ENCODE measurements at regions not wholly inside any gene's neighbourhood (a gene's known extent, or its start where the extent isn't known, plus 50 kb on each side); places are given as distances from the start of the nearest gene placed in this dataset.

DNA sequence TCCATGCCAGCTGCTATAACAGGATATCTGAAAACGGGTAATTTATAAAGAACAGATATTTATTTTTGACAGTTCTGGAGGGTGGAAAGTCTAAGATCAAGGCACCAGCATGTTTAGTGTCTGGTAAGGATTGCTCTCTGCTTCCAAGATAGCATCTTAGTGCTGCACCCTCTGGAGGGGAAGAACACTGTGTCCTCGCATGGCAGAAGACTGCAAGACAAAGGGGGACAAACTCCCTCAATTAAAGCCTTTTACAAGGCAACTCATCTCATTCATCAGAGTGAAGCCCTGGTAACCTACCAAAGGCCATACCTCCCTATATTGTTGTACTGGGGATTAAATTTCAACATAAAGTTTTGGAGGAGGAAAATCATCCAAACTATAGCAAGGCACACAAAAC, 298.9 kb upstream of the EDIL3 start:
- no peak for DNase-seq (ENCODE audit: low read depth)
- H3K4me3 ChIP-seq (ENCODE audit: low read length) = no peak overlapping the region
- TF ChIP-seq, protein P1, sequence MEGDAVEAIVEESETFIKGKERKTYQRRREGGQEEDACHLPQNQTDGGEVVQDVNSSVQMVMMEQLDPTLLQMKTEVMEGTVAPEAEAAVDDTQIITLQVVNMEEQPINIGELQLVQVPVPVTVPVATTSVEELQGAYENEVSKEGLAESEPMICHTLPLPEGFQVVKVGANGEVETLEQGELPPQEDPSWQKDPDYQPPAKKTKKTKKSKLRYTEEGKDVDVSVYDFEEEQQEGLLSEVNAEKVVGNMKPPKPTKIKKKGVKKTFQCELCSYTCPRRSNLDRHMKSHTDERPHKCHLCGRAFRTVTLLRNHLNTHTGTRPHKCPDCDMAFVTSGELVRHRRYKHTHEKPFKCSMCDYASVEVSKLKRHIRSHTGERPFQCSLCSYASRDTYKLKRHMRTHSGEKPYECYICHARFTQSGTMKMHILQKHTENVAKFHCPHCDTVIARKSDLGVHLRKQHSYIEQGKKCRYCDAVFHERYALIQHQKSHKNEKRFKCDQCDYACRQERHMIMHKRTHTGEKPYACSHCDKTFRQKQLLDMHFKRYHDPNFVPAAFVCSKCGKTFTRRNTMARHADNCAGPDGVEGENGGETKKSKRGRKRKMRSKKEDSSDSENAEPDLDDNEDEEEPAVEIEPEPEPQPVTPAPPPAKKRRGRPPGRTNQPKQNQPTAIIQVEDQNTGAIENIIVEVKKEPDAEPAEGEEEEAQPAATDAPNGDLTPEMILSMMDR (IDR thresholded peaks at IDR 0.05; ENCODE audit: insufficient read depth, low read depth, low read length, missing control alignments) = no peak

- TF ChIP-seq, protein P1 (IDR thresholded peaks at IDR 0.05; ENCODE audit: insufficient read depth, low read depth, low read length, missing control alignments) = no peak
- H3K4me3 ChIP-seq (ENCODE audit: low read length) = no peak overlapping the region
- peak; percentile 2 for DNase-seq (ENCODE audit: low read depth)
These were observed 297.9 kb upstream of the EDIL3 start for GRCh38 chr5:84682531-84682930.

- peak; percentile 4 for DNase-seq (ENCODE audit: low read depth)
- no peak overlapping the region for H3K4me3 ChIP-seq (ENCODE audit: low read length)
- TF ChIP-seq, protein P1 (IDR thresholded peaks at IDR 0.05; ENCODE audit: insufficient read depth, low read depth, low read length, missing control alignments) = no peak
These were observed 296.2 kb upstream of the EDIL3 start for GRCh38 chr5:84680908-84681307.

GRCh38 chr5:84673785-84674184, 289.1 kb upstream of the EDIL3 start:
- no peak overlapping the region for H3K4me3 ChIP-seq (ENCODE audit: low read length)
- TF ChIP-seq, protein P1 (IDR thresholded peaks at IDR 0.05; ENCODE audit: insufficient read depth, low read depth, low read length, missing control alignments) = no peak
- DNase-seq (ENCODE audit: low read depth) = no peak

- TF ChIP-seq, protein P1 (IDR thresholded peaks at IDR 0.05; ENCODE audit: insufficient read depth, low read depth, low read length, missing control alignments) = no peak
- no peak for DNase-seq (ENCODE audit: low read depth)
- H3K4me3 ChIP-seq (ENCODE audit: low read length) = no peak overlapping the region
These were observed 282.9 kb upstream of the EDIL3 start for GRCh38 chr5:84667576-84667975.

DNA sequence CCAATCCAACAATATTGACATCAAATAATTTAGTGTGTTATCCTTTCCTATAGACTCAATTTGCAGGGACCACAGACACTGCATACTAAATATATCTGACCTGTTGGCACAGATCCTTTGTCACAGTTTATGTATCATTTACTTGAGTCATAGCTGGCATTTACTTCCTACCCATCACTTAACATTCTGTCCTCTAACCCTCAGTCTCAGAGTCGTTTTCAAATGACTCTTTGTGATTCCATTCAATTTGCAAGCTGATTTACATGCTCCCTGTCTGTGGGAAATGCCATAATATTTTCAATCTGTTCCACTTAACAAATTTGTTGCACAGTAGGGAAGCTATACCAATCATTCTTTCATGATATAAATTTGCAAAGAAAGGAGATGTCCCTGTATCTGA, 265.7 kb upstream of the EDIL3 start:
- DNase-seq (ENCODE audit: low read depth) = no peak

DNA sequence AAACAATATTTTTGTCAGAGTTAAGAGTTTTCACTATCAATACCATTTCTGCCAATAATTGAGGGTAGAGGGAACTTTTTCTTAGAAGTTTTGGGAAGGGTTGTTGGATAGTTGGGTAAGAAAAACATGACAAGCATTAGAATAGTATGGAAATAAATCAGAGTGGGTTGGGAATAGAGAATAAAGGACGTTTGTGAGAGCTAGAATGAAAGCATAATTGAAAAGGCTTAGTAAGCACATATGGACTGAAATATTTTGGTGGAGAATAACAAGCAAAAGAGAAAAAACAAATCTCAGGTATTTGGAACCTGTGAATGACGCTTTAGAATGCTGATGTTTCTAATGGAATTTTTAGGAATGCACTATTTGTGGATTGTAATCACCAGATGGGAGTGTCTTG, 262.9 kb upstream of the EDIL3 start:
- no peak for DNase-seq (ENCODE audit: low read depth)
- TF ChIP-seq, protein P1 (IDR thresholded peaks at IDR 0.05; ENCODE audit: insufficient read depth, low read depth, low read length, missing control alignments) = no peak
- H3K4me3 ChIP-seq (ENCODE audit: low read length) = no peak overlapping the region

More for the DNA sequence above, 265.7 kb upstream of the EDIL3 start:
- TF ChIP-seq, protein P1 (IDR thresholded peaks at IDR 0.05; ENCODE audit: insufficient read depth, low read depth, low read length, missing control alignments) = no peak
- H3K4me3 ChIP-seq (ENCODE audit: low read length) = no peak overlapping the region
